Suprapubic skin (tissue), 4 donors: ENCODE measurements at regions not wholly inside any gene's neighbourhood (a gene's known extent, or its start where the extent isn't known, plus 50 kb on each side); places are given as distances from the start of the nearest gene placed in this dataset.

Source experiments
- CTCF ChIP-seq, 2 donors: fragments of 200-600 bp in 1 of 2; fragments of 450-650 bp in 1 of 2; sonication (generic) in 1 of 2; IDR thresholded peaks; one replicate each; pipeline ENCODE4 v1.5.1; 2016 to 2019; ENCODE audit warnings: antibody characterized with exemption in 2 of 2, mild to moderate bottlenecking in 1 of 2, moderate library complexity in 1 of 2
- EP300 ChIP-seq: sonication (generic); formaldehyde crosslinking; IDR thresholded peaks from one replicate; pipeline ENCODE4 v1.6.1; 2017; ENCODE audit warnings: antibody characterized with exemption
- POLR2AphosphoS5 ChIP-seq, 3 donors: sonication (generic); formaldehyde crosslinking; IDR thresholded peaks; one replicate each; pipeline ENCODE4 v1.6.1; 2017; ENCODE audit warnings: antibody characterized with exemption in 3 of 3

- no peak for TF ChIP-seq CTCF (IDR thresholded peaks at IDR 0.05)
- no peak for TF ChIP-seq POLR2AphosphoS5 (IDR thresholded peaks at IDR 0.05)
- TF ChIP-seq EP300, result no peak
Observed at GRCh38 chr4:152258804-152259708, 276.8 kb downstream of the FBXW7 start.
